ENCODE measurements at regions not wholly inside any gene's neighbourhood (a gene's known extent, or its start where the extent isn't known, plus 50 kb on each side); places are given as distances from the start of the nearest gene placed in this dataset.

DNA sequence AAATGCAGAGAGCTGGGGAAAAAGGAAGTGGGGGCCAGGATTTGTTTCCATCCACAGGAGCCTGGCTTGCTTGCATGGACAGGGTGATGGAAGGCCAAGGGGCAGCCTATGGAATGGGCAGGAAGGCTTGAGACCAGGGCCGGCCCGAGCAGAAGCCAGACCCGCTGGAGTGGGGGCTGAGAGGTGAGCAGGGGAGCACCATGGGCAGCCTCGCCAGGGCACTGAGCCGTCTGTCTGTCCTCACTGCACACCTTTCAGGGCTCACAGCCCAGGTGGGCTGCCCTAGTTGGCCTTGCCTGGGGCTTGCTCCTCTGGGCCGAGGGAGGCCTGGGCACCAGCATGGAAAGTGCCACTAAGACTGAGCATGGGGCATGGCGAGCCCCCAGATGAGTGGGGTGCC, 58.6 kb upstream of the CNOT6 start:
- no peaks in the 10 kb centered on the region for H3K27me3 ChIP-seq (ENCODE audit: control insufficient read depth, insufficient read depth, low read length, poor library complexity, severe bottlenecking)
- TF ChIP-seq, protein P1, sequence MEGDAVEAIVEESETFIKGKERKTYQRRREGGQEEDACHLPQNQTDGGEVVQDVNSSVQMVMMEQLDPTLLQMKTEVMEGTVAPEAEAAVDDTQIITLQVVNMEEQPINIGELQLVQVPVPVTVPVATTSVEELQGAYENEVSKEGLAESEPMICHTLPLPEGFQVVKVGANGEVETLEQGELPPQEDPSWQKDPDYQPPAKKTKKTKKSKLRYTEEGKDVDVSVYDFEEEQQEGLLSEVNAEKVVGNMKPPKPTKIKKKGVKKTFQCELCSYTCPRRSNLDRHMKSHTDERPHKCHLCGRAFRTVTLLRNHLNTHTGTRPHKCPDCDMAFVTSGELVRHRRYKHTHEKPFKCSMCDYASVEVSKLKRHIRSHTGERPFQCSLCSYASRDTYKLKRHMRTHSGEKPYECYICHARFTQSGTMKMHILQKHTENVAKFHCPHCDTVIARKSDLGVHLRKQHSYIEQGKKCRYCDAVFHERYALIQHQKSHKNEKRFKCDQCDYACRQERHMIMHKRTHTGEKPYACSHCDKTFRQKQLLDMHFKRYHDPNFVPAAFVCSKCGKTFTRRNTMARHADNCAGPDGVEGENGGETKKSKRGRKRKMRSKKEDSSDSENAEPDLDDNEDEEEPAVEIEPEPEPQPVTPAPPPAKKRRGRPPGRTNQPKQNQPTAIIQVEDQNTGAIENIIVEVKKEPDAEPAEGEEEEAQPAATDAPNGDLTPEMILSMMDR (conservative IDR thresholded peaks at IDR 0.05), result no peak
- H3K9me3 ChIP-seq (ENCODE audit: control insufficient read depth, low read length), result no peaks in the 10 kb centered on the region
- no peak overlapping the region for H3K4me3 ChIP-seq (ENCODE audit: low read length)
- H3K27ac ChIP-seq (ENCODE audit: low read depth, low read length), result no peak overlapping the region
- Mint-ChIP-seq H3K27ac (no peak overlapping the region), H3K4me3 (no peak overlapping the region), H3K9me3 (peaks cover 34% of the 10 kb centered on the region), H3K27me3 (ENCODE audit: insufficient read depth) (no peaks in the 10 kb centered on the region), H3K36me3 (ENCODE audit: low read depth) (no peaks in the 10 kb centered on the region), H3K4me1 (no peaks in the 10 kb centered on the region)
- DNase-seq, result no peak
- WGBS, 2 experiments (ENCODE audit: insufficient coverage in 1 of 2, insufficient read length in 1 of 2), result 92% methylated on average over 2 to 7 of the region's 7 CpGs
- no peaks in the 10 kb centered on the region for H3K36me3 ChIP-seq (ENCODE audit: control insufficient read depth, insufficient read depth, low read length)
- no peaks in the 10 kb centered on the region for H3K4me1 ChIP-seq (ENCODE audit: control insufficient read depth, insufficient read depth, low read length)
- no peak overlapping the region for H3K9ac ChIP-seq (ENCODE audit: extremely low read depth, low read length, poor library complexity, severe bottlenecking)

DNA sequence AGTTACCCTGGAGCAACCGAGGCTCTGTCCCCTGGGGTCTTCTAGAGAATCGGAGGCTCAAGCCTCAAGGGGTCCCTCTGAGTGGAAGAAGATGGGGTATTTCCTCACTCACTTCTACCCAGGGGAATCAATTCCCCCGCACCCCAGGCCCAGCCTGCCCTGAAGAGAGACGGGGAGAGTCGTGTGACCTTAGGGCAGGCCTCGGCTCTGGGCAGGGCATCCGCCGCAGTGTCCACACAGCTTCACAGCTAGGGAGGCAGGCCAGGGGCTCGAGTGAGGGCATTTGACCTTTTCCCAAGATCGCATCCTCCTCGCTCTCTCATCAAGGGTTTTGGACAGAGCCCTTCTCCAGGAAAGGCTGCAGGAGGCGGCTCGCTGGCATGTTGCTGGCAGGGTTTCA, 57.9 kb upstream of the CNOT6 start:
- Mint-ChIP-seq H3K27ac (no peak overlapping the region), H3K9me3 (peaks cover 27% of the 10 kb centered on the region), H3K4me3 (no peak overlapping the region), H3K4me1 (no peaks in the 10 kb centered on the region), H3K36me3 (ENCODE audit: low read depth) (no peaks in the 10 kb centered on the region), H3K27me3 (ENCODE audit: insufficient read depth) (no peaks in the 10 kb centered on the region)
- Histone ChIP-seq H3K27ac (ENCODE audit: low read depth, low read length) (no peak overlapping the region), H3K27me3 (ENCODE audit: control insufficient read depth, insufficient read depth, low read length, poor library complexity, severe bottlenecking) (no peaks in the 10 kb centered on the region), H3K4me3 (ENCODE audit: low read length) (no peak overlapping the region), H3K4me1 (ENCODE audit: control insufficient read depth, insufficient read depth, low read length) (no peaks in the 10 kb centered on the region), H3K36me3 (ENCODE audit: control insufficient read depth, insufficient read depth, low read length) (no peaks in the 10 kb centered on the region), H3K9ac (ENCODE audit: extremely low read depth, low read length, poor library complexity, severe bottlenecking) (no peak overlapping the region), H3K9me3 (ENCODE audit: control insufficient read depth, low read length) (no peaks in the 10 kb centered on the region)
- 91 to 96% methylated on average over 10 to 13 of the region's 13 CpGs for WGBS, 2 experiments (ENCODE audit: insufficient coverage in 1 of 2, insufficient read length in 1 of 2)
- TF ChIP-seq, protein P1 (conservative IDR thresholded peaks at IDR 0.05), result no peak
- DNase-seq, result no peak

DNA sequence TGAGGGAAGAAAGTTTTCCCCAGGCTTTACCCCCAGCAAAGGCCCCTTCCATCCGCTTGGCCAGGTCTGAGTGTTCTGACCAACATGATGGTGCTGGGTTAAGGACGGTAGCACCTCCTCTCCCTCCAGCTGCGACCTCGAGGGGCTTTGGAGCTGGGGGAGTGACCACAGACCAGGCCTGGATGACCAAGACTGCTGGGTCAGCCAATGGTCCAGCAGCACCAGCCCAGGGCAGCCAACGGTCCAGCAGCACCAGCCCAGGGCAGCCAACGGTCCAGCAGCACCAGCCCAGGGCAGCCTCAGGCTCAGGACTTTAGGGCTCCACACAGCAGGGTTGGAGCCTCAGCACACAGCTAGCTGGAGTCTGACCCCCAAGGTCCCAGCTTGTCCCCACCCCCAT, 57.2 kb upstream of the CNOT6 start:
- H3K27me3 Mint-ChIP-seq (ENCODE audit: insufficient read depth), result no peaks in the 10 kb centered on the region

More for the DNA sequence above, 57.2 kb upstream of the CNOT6 start:
- Histone ChIP-seq H3K9ac (ENCODE audit: extremely low read depth, low read length, poor library complexity, severe bottlenecking) (no peak overlapping the region), H3K4me3 (ENCODE audit: low read length) (no peak overlapping the region), H3K9me3 (ENCODE audit: control insufficient read depth, low read length) (no peaks in the 10 kb centered on the region), H3K27ac (ENCODE audit: low read depth, low read length) (no peak overlapping the region), H3K36me3 (ENCODE audit: control insufficient read depth, insufficient read depth, low read length) (no peaks in the 10 kb centered on the region), H3K4me1 (ENCODE audit: control insufficient read depth, insufficient read depth, low read length) (no peaks in the 10 kb centered on the region), H3K27me3 (ENCODE audit: control insufficient read depth, insufficient read depth, low read length, poor library complexity, severe bottlenecking) (no peaks in the 10 kb centered on the region)
- H3K27ac Mint-ChIP-seq, result no peak overlapping the region
- no peaks in the 10 kb centered on the region for H3K36me3 Mint-ChIP-seq (ENCODE audit: low read depth)
- H3K4me3 Mint-ChIP-seq, result no peak overlapping the region
- peaks cover 21% of the 10 kb centered on the region for H3K9me3 Mint-ChIP-seq
- 0 to 58% methylated on average over 2 to 6 of the region's 6 CpGs for WGBS, 2 experiments (ENCODE audit: insufficient coverage in 1 of 2, insufficient read length in 1 of 2)
- no peaks in the 10 kb centered on the region for H3K4me1 Mint-ChIP-seq
- DNase-seq, result no peak
- TF ChIP-seq, protein P1 (conservative IDR thresholded peaks at IDR 0.05), result no peak
